GM23338 (cell line): ENCODE measurements at regions not wholly inside any gene's neighbourhood (a gene's known extent, or its start where the extent isn't known, plus 50 kb on each side); places are given as distances from the start of the nearest gene placed in this dataset.

Experiments used
- ATAC-seq: fragments of 200-7000 bp; cut with Tn5 transposase; 3 replicates; pipeline ENCODE4 v1.9.1; 2020
- DNase-seq: peaks from one replicate; pipeline ENCODE4 v3.0.0-alpha.2; 2015; ENCODE audit warnings: low spot score
- H2AFZ ChIP-seq: fragments of 200-600 bp; sonication (generic); 2 replicates; pipeline ENCODE4 v1.8.0; 2016; ENCODE audit warnings: antibody characterized with exemption, mild to moderate bottlenecking, moderate library complexity
- H3F3A ChIP-seq: fragments of 200-600 bp; sonication (generic); replicated peaks from 2 replicates; pipeline ENCODE4 v1.8.0; 2017; ENCODE audit warnings: antibody characterized with exemption, mixed run types, low read depth
- H3K27ac ChIP-seq: fragments of 200-600 bp; sonication (generic); 2 replicates; pipeline ENCODE4 v1.6.1; 2016; ENCODE audit warnings: low read depth
- H3K27me3 ChIP-seq: fragments of 200-600 bp; sonication (generic); 2 replicates; pipeline ENCODE4 v1.8.0; 2016; ENCODE audit warnings: mild to moderate bottlenecking, mixed run types, moderate library complexity; ENCODE audit not compliant: insufficient read depth
- H3K36me3 ChIP-seq: fragments of 200-600 bp; sonication (generic); 2 replicates; pipeline ENCODE4 v1.8.0; 2016; ENCODE audit warnings: mild to moderate bottlenecking; ENCODE audit not compliant: insufficient read depth
- H3K4me1 ChIP-seq: fragments of 200-600 bp; sonication (generic); 2 replicates; pipeline ENCODE4 v1.8.0; 2016; ENCODE audit warnings: mild to moderate bottlenecking, moderate library complexity; ENCODE audit not compliant: insufficient read depth
- H3K4me2 ChIP-seq: fragments of 200-600 bp; sonication (generic); 2 replicates; pipeline ENCODE4 v1.7.1; 2017; ENCODE audit warnings: mixed run types
- H3K4me3 ChIP-seq: fragments of 200-600 bp; sonication (generic); 2 replicates; pipeline ENCODE4 v1.6.1; 2016; ENCODE audit warnings: mixed run types
- H3K79me2 ChIP-seq: fragments of 200-600 bp; sonication (generic); replicated peaks from 2 replicates; pipeline ENCODE4 v1.8.0; 2017; ENCODE audit warnings: mild to moderate bottlenecking; ENCODE audit not compliant: insufficient read depth
- H3K9me2 ChIP-seq: fragments of 200-600 bp; sonication (generic); 2 replicates; pipeline ENCODE4 v1.8.0; 2017; ENCODE audit not compliant: insufficient read depth
- H4K20me1 ChIP-seq: fragments of 200-600 bp; sonication (generic); replicated peaks from 2 replicates; pipeline ENCODE4 v1.8.0; 2017; ENCODE audit warnings: mild to moderate bottlenecking; ENCODE audit not compliant: insufficient read depth
- H3K27ac Mint-ChIP-seq: 2 replicates; pipeline ENCODE4 v1.8.0; 2020; ENCODE audit warnings: inconsistent platforms, mild to moderate bottlenecking, moderate library complexity, mixed read lengths
- H3K27me3 Mint-ChIP-seq: 3 replicates; pipeline ENCODE4 v1.8.0; 2022; ENCODE audit warnings: low read depth, mild to moderate bottlenecking, moderate library complexity, mixed read lengths, inconsistent platforms; ENCODE audit not compliant: insufficient read depth, poor library complexity
- H3K36me3 Mint-ChIP-seq: 3 replicates; pipeline ENCODE4 v1.8.0; 2021; ENCODE audit warnings: low read depth, mild to moderate bottlenecking, inconsistent platforms, moderate library complexity, mixed read lengths
- H3K4me1 Mint-ChIP-seq: 3 replicates; pipeline ENCODE4 v1.8.0; 2020; ENCODE audit warnings: mild to moderate bottlenecking, inconsistent platforms, mixed read lengths
- H3K4me3 Mint-ChIP-seq: 3 replicates; pipeline ENCODE4 v1.8.0; 2021; ENCODE audit warnings: moderate library complexity, mild to moderate bottlenecking, inconsistent platforms, mixed read lengths
- H3K9me3 Mint-ChIP-seq: 3 replicates; pipeline ENCODE4 v1.8.0; 2020; ENCODE audit warnings: moderate library complexity, mild to moderate bottlenecking, inconsistent platforms, mixed read lengths
- CREB1 ChIP-seq: fragments of 250-450 bp; sonication (Bioruptor Pico); IDR thresholded peaks from 2 replicates; pipeline ENCODE4 v1.5.0; 2020; ENCODE audit warnings: low read depth, mild to moderate bottlenecking, moderate library complexity
- EZH2 ChIP-seq: fragments of 200-600 bp; sonication (generic); IDR thresholded peaks from one replicate; pipeline ENCODE4 v1.8.0; 2017; ENCODE audit warnings: antibody characterized with exemption, mild to moderate bottlenecking, low read depth; ENCODE audit not compliant: unreplicated experiment
- EZH2phosphoT487 ChIP-seq: fragments of 200-600 bp; sonication (generic); IDR thresholded peaks from one replicate; pipeline ENCODE4 v1.8.1; 2018; ENCODE audit warnings: antibody characterized with exemption; ENCODE audit not compliant: unreplicated experiment
- JUNB ChIP-seq: IDR thresholded peaks from one replicate; pipeline ENCODE4 v1.6.1; 2016; ENCODE audit warnings: antibody characterized with exemption; ENCODE audit not compliant: unreplicated experiment
- NANOG ChIP-seq: IDR thresholded peaks from 2 replicates; pipeline ENCODE4 v1.6.1; 2016; ENCODE audit warnings: antibody characterized with exemption, borderline replicate concordance
- POLR2AphosphoS5 ChIP-seq: IDR thresholded peaks from 2 replicates; pipeline ENCODE4 v1.6.1; 2016; ENCODE audit warnings: antibody characterized with exemption, low read depth
- STAT1 ChIP-seq: IDR thresholded peaks from one replicate; pipeline ENCODE4 v1.6.1; 2016; ENCODE audit warnings: antibody characterized with exemption; ENCODE audit not compliant: unreplicated experiment
- ZNF114 ChIP-seq: fragments of 250-450 bp; sonication (Bioruptor Pico); IDR thresholded peaks from 2 replicates; pipeline ENCODE4 v1.5.0; 2020; ENCODE audit warnings: mild to moderate bottlenecking, moderate library complexity
- ZNF331 ChIP-seq: fragments of 250-450 bp; sonication (Bioruptor Pico); IDR thresholded peaks from 2 replicates; pipeline ENCODE4 v1.5.0; 2020; ENCODE audit warnings: low read depth, mild to moderate bottlenecking, moderate library complexity
- TF ChIP-seq, protein P1 (sequence below): IDR thresholded peaks from 2 replicates; pipeline ENCODE4 v1.6.1; 2016; ENCODE audit warnings: antibody characterized with exemption
- TF ChIP-seq, protein P2 (sequence below): fragments of 250-450 bp; sonication (Bioruptor Pico); IDR thresholded peaks from 2 replicates; pipeline ENCODE4 v1.5.0; 2020; ENCODE audit warnings: mild to moderate bottlenecking, moderate library complexity
- TF ChIP-seq, protein P3 (sequence below): IDR thresholded peaks from one replicate; pipeline ENCODE4 v1.6.1; 2018; ENCODE audit warnings: antibody characterized with exemption; ENCODE audit not compliant: unreplicated experiment
- TF ChIP-seq, protein P4 (sequence below), 2 experiments: fragments of 200-600 bp in 1 of 2; sonication (generic) in 1 of 2; conservative IDR thresholded peaks; 2 replicates each; pipeline versions ENCODE4 v1.5.1 to v1.6.1; 2016 to 2017; ENCODE audit warnings: antibody characterized with exemption in 2 of 2, low read depth in 2 of 2, mild to moderate bottlenecking in 2 of 2, moderate library complexity in 1 of 2

DNA sequence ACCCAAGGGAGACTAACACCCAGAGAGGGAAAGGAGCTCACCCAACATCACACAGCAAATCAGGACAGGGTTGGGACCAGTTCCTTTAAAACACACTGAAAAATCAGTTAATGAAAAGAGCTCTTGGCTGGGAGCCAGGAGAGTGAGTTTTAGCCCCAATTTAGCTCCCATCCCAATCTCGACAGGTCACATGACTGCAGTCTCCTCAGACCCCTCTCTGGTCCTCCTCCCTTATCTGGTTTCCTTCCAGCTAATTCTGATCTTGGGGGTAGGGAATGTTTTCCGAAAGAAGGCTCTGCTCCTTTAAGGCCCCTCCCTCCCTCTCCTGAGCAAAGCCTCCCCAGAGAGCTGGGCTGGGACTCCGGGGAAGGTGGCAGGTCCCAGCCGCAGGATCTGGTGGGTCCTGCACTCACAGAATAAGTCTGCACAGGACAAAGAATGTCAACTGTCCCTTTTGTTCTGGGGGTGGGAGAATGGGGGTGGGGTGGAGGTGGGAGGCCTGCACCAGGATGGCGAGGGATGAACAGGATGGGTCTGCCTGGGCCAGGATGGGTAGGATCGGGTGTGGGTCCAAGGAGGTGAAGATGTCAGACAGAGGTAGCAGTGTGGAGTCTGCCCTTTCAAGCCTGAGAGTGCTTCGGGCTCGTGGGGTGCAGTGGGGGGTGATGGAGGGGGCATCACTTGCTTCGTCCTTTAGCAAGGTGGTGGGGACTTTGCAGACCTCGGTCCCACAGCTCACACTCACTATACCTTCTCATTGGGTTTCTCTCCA lies 57.3 kb upstream of the SSBP3 start:
- Histone ChIP-seq H3F3A (no peaks in the 10 kb centered on the region; the same call in 1 of the 2 replicates), H3K27ac (no peak overlapping the region), H3K27me3 (no peaks in the 10 kb centered on the region), H4K20me1 (no peaks in the 10 kb centered on the region), H3K79me2 (no peaks in the 10 kb centered on the region), H3K4me2 (peak overlapping the region; percentile 49; the same call in 1 of the 2 replicates), H3K9me2 (peaks cover 5% of the 10 kb centered on the region; the same call in 1 of the 2 replicates), H2AFZ (peak overlapping the region; percentile 90; the same call in 1 of the 2 replicates), H3K36me3 (no peaks in the 10 kb centered on the region), H3K4me3 (no peak overlapping the region), H3K4me1 (peaks cover 55% of the 10 kb centered on the region)
- H3K27ac Mint-ChIP-seq = no peak overlapping the region
- peak; percentile 47 for ATAC-seq
- peaks cover 18% of the 10 kb centered on the region for H3K27me3 Mint-ChIP-seq
- no peak overlapping the region; the same call in 2 of the 3 replicates for H3K4me3 Mint-ChIP-seq
- TF ChIP-seq EZH2 (no peak), POLR2AphosphoS5 (no peak), STAT1 (no peak), CREB1 (CRISPR knock-in tag) (no peak), ZNF114 (CRISPR knock-in tag) (no peak), JUNB (no peak), EZH2phosphoT487 (no peak), NANOG (no peak), ZNF331 (CRISPR knock-in tag) (no peak)
- TF ChIP-seq, protein P1, sequence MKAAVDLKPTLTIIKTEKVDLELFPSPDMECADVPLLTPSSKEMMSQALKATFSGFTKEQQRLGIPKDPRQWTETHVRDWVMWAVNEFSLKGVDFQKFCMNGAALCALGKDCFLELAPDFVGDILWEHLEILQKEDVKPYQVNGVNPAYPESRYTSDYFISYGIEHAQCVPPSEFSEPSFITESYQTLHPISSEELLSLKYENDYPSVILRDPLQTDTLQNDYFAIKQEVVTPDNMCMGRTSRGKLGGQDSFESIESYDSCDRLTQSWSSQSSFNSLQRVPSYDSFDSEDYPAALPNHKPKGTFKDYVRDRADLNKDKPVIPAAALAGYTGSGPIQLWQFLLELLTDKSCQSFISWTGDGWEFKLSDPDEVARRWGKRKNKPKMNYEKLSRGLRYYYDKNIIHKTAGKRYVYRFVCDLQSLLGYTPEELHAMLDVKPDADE = no peak
- TF ChIP-seq, protein P2, sequence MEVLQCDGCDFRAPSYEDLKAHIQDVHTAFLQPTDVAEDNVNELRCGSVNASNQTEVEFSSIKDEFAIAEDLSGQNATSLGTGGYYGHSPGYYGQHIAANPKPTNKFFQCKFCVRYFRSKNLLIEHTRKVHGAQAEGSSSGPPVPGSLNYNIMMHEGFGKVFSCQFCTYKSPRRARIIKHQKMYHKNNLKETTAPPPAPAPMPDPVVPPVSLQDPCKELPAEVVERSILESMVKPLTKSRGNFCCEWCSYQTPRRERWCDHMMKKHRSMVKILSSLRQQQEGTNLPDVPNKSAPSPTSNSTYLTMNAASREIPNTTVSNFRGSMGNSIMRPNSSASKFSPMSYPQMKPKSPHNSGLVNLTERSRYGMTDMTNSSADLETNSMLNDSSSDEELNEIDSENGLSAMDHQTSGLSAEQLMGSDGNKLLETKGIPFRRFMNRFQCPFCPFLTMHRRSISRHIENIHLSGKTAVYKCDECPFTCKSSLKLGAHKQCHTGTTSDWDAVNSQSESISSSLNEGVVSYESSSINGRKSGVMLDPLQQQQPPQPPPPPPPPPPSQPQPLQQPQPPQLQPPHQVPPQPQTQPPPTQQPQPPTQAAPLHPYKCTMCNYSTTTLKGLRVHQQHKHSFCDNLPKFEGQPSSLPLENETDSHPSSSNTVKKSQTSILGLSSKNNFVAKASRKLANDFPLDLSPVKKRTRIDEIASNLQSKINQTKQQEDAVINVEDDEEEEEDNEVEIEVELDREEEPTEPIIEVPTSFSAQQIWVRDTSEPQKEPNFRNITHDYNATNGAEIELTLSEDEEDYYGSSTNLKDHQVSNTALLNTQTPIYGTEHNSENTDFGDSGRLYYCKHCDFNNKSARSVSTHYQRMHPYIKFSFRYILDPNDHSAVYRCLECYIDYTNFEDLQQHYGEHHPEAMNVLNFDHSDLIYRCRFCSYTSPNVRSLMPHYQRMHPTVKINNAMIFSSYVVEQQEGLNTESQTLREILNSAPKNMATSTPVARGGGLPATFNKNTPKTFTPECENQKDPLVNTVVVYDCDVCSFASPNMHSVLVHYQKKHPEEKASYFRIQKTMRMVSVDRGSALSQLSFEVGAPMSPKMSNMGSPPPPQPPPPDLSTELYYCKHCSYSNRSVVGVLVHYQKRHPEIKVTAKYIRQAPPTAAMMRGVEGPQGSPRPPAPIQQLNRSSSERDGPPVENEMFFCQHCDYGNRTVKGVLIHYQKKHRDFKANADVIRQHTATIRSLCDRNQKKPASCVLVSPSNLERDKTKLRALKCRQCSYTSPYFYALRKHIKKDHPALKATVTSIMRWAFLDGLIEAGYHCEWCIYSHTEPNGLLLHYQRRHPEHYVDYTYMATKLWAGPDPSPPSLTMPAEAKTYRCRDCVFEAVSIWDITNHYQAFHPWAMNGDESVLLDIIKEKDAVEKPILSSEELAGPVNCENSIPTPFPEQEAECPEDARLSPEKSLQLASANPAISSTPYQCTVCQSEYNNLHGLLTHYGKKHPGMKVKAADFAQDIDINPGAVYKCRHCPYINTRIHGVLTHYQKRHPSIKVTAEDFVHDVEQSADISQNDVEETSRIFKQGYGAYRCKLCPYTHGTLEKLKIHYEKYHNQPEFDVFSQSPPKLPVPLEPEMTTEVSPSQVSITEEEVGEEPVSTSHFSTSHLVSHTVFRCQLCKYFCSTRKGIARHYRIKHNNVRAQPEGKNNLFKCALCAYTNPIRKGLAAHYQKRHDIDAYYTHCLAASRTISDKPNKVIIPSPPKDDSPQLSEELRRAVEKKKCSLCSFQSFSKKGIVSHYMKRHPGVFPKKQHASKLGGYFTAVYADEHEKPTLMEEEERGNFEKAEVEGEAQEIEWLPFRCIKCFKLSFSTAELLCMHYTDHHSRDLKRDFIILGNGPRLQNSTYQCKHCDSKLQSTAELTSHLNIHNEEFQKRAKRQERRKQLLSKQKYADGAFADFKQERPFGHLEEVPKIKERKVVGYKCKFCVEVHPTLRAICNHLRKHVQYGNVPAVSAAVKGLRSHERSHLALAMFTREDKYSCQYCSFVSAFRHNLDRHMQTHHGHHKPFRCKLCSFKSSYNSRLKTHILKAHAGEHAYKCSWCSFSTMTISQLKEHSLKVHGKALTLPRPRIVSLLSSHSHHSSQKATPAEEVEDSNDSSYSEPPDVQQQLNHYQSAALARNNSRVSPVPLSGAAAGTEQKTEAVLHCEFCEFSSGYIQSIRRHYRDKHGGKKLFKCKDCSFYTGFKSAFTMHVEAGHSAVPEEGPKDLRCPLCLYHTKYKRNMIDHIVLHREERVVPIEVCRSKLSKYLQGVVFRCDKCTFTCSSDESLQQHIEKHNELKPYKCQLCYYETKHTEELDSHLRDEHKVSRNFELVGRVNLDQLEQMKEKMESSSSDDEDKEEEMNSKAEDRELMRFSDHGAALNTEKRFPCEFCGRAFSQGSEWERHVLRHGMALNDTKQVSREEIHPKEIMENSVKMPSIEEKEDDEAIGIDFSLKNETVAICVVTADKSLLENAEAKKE (CRISPR knock-in tag) = no peak
- TF ChIP-seq, protein P3, sequence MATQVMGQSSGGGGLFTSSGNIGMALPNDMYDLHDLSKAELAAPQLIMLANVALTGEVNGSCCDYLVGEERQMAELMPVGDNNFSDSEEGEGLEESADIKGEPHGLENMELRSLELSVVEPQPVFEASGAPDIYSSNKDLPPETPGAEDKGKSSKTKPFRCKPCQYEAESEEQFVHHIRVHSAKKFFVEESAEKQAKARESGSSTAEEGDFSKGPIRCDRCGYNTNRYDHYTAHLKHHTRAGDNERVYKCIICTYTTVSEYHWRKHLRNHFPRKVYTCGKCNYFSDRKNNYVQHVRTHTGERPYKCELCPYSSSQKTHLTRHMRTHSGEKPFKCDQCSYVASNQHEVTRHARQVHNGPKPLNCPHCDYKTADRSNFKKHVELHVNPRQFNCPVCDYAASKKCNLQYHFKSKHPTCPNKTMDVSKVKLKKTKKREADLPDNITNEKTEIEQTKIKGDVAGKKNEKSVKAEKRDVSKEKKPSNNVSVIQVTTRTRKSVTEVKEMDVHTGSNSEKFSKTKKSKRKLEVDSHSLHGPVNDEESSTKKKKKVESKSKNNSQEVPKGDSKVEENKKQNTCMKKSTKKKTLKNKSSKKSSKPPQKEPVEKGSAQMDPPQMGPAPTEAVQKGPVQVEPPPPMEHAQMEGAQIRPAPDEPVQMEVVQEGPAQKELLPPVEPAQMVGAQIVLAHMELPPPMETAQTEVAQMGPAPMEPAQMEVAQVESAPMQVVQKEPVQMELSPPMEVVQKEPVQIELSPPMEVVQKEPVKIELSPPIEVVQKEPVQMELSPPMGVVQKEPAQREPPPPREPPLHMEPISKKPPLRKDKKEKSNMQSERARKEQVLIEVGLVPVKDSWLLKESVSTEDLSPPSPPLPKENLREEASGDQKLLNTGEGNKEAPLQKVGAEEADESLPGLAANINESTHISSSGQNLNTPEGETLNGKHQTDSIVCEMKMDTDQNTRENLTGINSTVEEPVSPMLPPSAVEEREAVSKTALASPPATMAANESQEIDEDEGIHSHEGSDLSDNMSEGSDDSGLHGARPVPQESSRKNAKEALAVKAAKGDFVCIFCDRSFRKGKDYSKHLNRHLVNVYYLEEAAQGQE = no peak
- TF ChIP-seq, protein P4, sequence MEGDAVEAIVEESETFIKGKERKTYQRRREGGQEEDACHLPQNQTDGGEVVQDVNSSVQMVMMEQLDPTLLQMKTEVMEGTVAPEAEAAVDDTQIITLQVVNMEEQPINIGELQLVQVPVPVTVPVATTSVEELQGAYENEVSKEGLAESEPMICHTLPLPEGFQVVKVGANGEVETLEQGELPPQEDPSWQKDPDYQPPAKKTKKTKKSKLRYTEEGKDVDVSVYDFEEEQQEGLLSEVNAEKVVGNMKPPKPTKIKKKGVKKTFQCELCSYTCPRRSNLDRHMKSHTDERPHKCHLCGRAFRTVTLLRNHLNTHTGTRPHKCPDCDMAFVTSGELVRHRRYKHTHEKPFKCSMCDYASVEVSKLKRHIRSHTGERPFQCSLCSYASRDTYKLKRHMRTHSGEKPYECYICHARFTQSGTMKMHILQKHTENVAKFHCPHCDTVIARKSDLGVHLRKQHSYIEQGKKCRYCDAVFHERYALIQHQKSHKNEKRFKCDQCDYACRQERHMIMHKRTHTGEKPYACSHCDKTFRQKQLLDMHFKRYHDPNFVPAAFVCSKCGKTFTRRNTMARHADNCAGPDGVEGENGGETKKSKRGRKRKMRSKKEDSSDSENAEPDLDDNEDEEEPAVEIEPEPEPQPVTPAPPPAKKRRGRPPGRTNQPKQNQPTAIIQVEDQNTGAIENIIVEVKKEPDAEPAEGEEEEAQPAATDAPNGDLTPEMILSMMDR (conservative IDR thresholded peaks at IDR 0.05; ENCODE audit: low read depth in 2 of 2) = no peak
- peaks cover 4% of the 10 kb centered on the region; the same call in 1 of the 3 replicates for H3K36me3 Mint-ChIP-seq
- H3K9me3 Mint-ChIP-seq = no peaks in the 10 kb centered on the region
- no peak for DNase-seq
- peaks cover 58% of the 10 kb centered on the region for H3K4me1 Mint-ChIP-seq
